ENCODE measurements at regions not wholly inside any gene's neighbourhood (a gene's known extent, or its start where the extent isn't known, plus 50 kb on each side); places are given as distances from the start of the nearest gene placed in this dataset.

- H3F3A ChIP-seq (ENCODE audit: insufficient read depth, low read length, poor library complexity, severe bottlenecking) = no peaks in the 10 kb centered on the region
- TF ChIP-seq POLR2AphosphoS5 (IDR thresholded peaks at IDR 0.05) (no peak), EP300 (conservative IDR thresholded peaks at IDR 0.05; ENCODE audit: poor library complexity, severe bottlenecking) (no peak), REST (IDR thresholded peaks at IDR 0.05; ENCODE audit: borderline replicate concordance) (no peak), CTCF (IDR thresholded peaks at IDR 0.05; ENCODE audit: poor library complexity, severe bottlenecking) (no peak), SMC3 (conservative IDR thresholded peaks at IDR 0.05; ENCODE audit: poor library complexity) (no peak), TAF1 (IDR thresholded peaks at IDR 0.05; ENCODE audit: low read depth) (no peak), MXI1 (conservative IDR thresholded peaks at IDR 0.05; ENCODE audit: poor library complexity, severe bottlenecking) (no peak), RAD21 (conservative IDR thresholded peaks at IDR 0.05) (no peak), EZH2 (IDR thresholded peaks at IDR 0.05; ENCODE audit: borderline replicate concordance, insufficient read depth, low read length, poor library complexity, severe bottlenecking) (no peak)
Measured at GRCh38 chr12:125922330-125922729, 857.1 kb downstream of the AACS start.

GRCh38 chr12:125936502-125936901, 871.3 kb downstream of the AACS start:
- Histone ChIP-seq H3K9me2 (ENCODE audit: insufficient read depth, low read length) (no peaks in the 10 kb centered on the region), H3F3A (ENCODE audit: insufficient read depth, low read length, poor library complexity, severe bottlenecking) (no peaks in the 10 kb centered on the region), H3K27ac (ENCODE audit: low read length) (no peak overlapping the region), H3K36me3 (ENCODE audit: insufficient read depth, low read length) (no peaks in the 10 kb centered on the region), H2AFZ (ENCODE audit: low read depth, low read length) (no peak overlapping the region), H3K9me3 (ENCODE audit: low read length) (no peaks in the 10 kb centered on the region), H4K20me1 (ENCODE audit: insufficient read depth) (no peaks in the 10 kb centered on the region), H3K4me3 (ENCODE audit: low read length) (no peak overlapping the region), H3K79me2 (replicated peaks; ENCODE audit: insufficient read depth, low read length) (no peaks in the 10 kb centered on the region), H3K9ac (ENCODE audit: low read length) (no peak overlapping the region), H3K27me3 (ENCODE audit: insufficient read depth, low read depth, low read length) (no peaks in the 10 kb centered on the region), H3K4me2 (ENCODE audit: low read length) (no peak overlapping the region)
- TF ChIP-seq SMC3 (conservative IDR thresholded peaks at IDR 0.05; ENCODE audit: poor library complexity) (no peak), POLR2AphosphoS5 (IDR thresholded peaks at IDR 0.05) (no peak), MXI1 (conservative IDR thresholded peaks at IDR 0.05; ENCODE audit: poor library complexity, severe bottlenecking) (no peak), EP300 (conservative IDR thresholded peaks at IDR 0.05; ENCODE audit: poor library complexity, severe bottlenecking) (no peak), REST (IDR thresholded peaks at IDR 0.05; ENCODE audit: borderline replicate concordance) (no peak), EZH2 (IDR thresholded peaks at IDR 0.05; ENCODE audit: borderline replicate concordance, insufficient read depth, low read length, poor library complexity, severe bottlenecking) (no peak), RAD21 (conservative IDR thresholded peaks at IDR 0.05) (no peak), TAF1 (IDR thresholded peaks at IDR 0.05; ENCODE audit: low read depth) (no peak), CTCF (IDR thresholded peaks at IDR 0.05; ENCODE audit: poor library complexity, severe bottlenecking) (no peak)

More at GRCh38 chr12:125922330-125922729, 857.1 kb downstream of the AACS start:
- Histone ChIP-seq H3K4me2 (ENCODE audit: low read length) (no peak overlapping the region), H4K20me1 (ENCODE audit: insufficient read depth) (no peaks in the 10 kb centered on the region), H3K9me3 (ENCODE audit: low read length) (no peaks in the 10 kb centered on the region), H3K36me3 (ENCODE audit: insufficient read depth, low read length) (no peaks in the 10 kb centered on the region), H3K9me2 (ENCODE audit: insufficient read depth, low read length) (no peaks in the 10 kb centered on the region), H3K79me2 (replicated peaks; ENCODE audit: insufficient read depth, low read length) (no peaks in the 10 kb centered on the region), H3K4me3 (ENCODE audit: low read length) (no peak overlapping the region), H3K27me3 (ENCODE audit: insufficient read depth, low read depth, low read length) (no peaks in the 10 kb centered on the region), H2AFZ (ENCODE audit: low read depth, low read length) (no peak overlapping the region), H3K9ac (ENCODE audit: low read length) (no peak overlapping the region), H3K27ac (ENCODE audit: low read length) (no peak overlapping the region)
